ENCODE measurements at regions not wholly inside any gene's neighbourhood (a gene's known extent, or its start where the extent isn't known, plus 50 kb on each side); places are given as distances from the start of the nearest gene placed in this dataset.

DNA sequence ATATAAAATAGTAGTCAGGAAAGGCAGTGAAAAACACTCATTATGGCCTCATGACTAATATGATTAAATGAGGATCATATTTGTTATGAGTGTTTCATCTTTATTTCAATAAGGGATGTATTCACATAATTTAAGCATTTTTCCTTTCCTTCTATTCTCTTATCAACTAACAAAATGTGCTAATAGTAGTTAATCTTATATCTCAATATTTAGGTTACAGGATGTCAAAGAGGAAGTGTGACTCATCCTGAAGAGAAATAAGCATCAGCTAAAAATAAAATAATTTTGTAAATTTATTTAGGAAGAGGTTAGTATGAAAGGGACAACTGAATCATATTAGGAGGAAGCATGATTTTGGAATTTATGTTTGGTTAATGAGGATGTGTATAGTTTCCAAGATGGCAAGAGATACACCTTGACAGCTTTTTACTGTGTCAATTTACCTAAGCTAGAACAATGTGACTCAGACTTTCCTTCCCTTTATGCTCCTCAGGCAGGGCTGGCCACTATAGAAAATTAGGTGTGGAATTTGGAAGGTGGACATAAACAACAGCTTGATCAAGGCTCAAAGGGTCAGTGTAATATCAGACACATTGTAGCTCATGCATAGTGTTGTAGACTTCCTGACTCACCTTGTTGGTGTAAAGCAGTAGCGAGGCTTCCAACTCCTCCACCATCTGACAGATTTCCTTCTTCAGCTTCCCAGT lies 172.7 kb downstream of the SLITRK1 start:
- DNase-seq (ENCODE audit: low read depth in 6 of 9, low spot score in 9 of 9): no peak
- Histone ChIP-seq H3K4me3 (ENCODE audit: low read length in 2 of 2) (no peak overlapping the region), H3K4me1 (ENCODE audit: control insufficient read depth in 2 of 2, insufficient read depth in 2 of 2, low read length in 2 of 2) (no peaks in the 10 kb centered on the region), H3K36me3 (ENCODE audit: control insufficient read depth in 2 of 2, insufficient read depth in 2 of 2, low read length in 1 of 2) (no peaks in the 10 kb centered on the region), H3K9me3 (ENCODE audit: control insufficient read depth in 2 of 2, insufficient read depth in 1 of 2, low read length in 1 of 2) (no peaks in the 10 kb centered on the region), H3K27me3 (ENCODE audit: control insufficient read depth in 2 of 2, insufficient read depth in 1 of 2, low read length in 1 of 2) (no peaks in the 10 kb centered on the region), H3K27ac (ENCODE audit: low read depth in 1 of 2, low read length in 1 of 2) (no peak overlapping the region)
- WGBS: 94% methylated on average over 1 of the region's 1 CpG

DNA sequence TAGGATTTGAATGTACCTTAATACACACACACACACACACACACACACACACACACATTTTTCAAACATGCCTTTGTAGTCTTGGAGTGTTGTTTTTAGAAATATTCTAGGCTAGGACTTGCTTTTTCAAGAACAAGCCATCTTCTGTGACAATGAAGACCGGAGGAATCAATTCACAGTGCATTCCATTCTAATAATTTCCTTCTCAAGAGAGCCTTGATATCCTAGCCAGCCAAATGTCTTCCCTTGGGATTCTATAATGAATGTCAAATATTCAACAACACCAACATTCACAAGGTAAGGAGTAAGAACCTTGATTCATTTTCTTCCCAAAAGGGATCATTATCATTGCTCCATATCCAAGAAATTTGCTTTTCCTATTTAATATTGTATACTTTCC lies 180.3 kb downstream of the SLITRK1 start:
- DNase-seq (ENCODE audit: low read depth in 6 of 9, low spot score in 9 of 9): no peak
- Histone ChIP-seq H3K27me3 (ENCODE audit: control insufficient read depth in 2 of 2, insufficient read depth in 1 of 2, low read length in 1 of 2) (no peaks in the 10 kb centered on the region), H3K36me3 (ENCODE audit: control insufficient read depth in 2 of 2, insufficient read depth in 2 of 2, low read length in 1 of 2) (no peaks in the 10 kb centered on the region), H3K4me1 (ENCODE audit: control insufficient read depth in 2 of 2, insufficient read depth in 2 of 2, low read length in 2 of 2) (no peaks in the 10 kb centered on the region), H3K9me3 (ENCODE audit: control insufficient read depth in 2 of 2, insufficient read depth in 1 of 2, low read length in 1 of 2) (no peaks in the 10 kb centered on the region), H3K4me3 (ENCODE audit: low read length in 2 of 2) (no peak overlapping the region), H3K27ac (ENCODE audit: low read depth in 1 of 2, low read length in 1 of 2) (no peak overlapping the region)
- 92% methylated on average over 1 of the region's 1 CpG for WGBS

DNA sequence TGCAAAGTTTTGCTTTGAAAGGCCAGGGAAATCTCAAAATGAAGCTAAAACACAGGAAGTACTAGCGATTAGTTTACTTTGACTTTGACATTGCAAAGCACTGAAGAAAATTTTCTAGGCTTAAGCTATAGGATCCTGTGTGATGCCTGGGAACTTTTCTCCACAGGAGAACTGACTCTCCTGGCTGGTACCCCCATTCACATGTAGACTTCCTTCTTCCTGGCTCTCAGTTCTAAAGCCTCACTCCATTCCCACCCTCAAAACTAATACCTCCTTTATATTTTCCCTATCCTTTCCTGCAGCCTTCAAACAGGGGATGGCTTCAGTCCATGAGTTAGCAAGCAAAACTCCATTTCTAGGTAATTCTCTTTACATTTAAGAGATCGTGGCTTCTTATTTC lies 189.5 kb downstream of the SLITRK1 start:
- Histone ChIP-seq H3K9me3 (ENCODE audit: control insufficient read depth in 2 of 2, insufficient read depth in 1 of 2, low read length in 1 of 2) (no peaks in the 10 kb centered on the region), H3K4me3 (ENCODE audit: low read length in 2 of 2) (no peak overlapping the region), H3K36me3 (ENCODE audit: control insufficient read depth in 2 of 2, insufficient read depth in 2 of 2, low read length in 1 of 2) (no peaks in the 10 kb centered on the region), H3K4me1 (ENCODE audit: control insufficient read depth in 2 of 2, insufficient read depth in 2 of 2, low read length in 2 of 2) (no peaks in the 10 kb centered on the region), H3K27me3 (ENCODE audit: control insufficient read depth in 2 of 2, insufficient read depth in 1 of 2, low read length in 1 of 2) (no peaks in the 10 kb centered on the region), H3K27ac (ENCODE audit: low read depth in 1 of 2, low read length in 1 of 2) (no peak overlapping the region)
- 95% methylated on average over 2 of the region's 2 CpGs for WGBS
- no peak for DNase-seq (ENCODE audit: low read depth in 6 of 9, low spot score in 9 of 9)

DNA sequence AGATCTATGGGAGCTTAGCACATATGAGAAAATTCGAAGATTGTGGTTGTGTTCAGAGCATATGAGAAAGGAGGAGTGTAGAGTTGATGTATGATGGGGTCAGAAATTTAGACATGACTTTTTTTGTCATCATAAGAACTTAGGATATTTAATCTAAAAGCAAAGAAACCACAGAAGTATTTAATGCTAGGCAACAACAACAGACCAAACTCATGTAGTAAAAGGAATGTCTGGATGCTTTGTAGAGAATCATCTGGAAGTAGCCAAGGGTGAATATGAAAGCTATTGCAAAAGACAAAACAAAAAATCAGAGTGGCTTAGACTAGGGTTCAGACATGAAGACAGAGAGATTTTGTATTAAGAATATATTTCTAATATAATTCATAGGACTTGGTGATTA lies 190.3 kb downstream of the SLITRK1 start:
- Histone ChIP-seq H3K27me3 (ENCODE audit: control insufficient read depth in 2 of 2, insufficient read depth in 1 of 2, low read length in 1 of 2) (no peaks in the 10 kb centered on the region), H3K4me1 (ENCODE audit: control insufficient read depth in 2 of 2, insufficient read depth in 2 of 2, low read length in 2 of 2) (no peaks in the 10 kb centered on the region), H3K36me3 (ENCODE audit: control insufficient read depth in 2 of 2, insufficient read depth in 2 of 2, low read length in 1 of 2) (no peaks in the 10 kb centered on the region), H3K9me3 (ENCODE audit: control insufficient read depth in 2 of 2, insufficient read depth in 1 of 2, low read length in 1 of 2) (no peaks in the 10 kb centered on the region), H3K4me3 (ENCODE audit: low read length in 2 of 2) (no peak overlapping the region), H3K27ac (ENCODE audit: low read depth in 1 of 2, low read length in 1 of 2) (no peak overlapping the region)
- WGBS: 86% methylated on average over 1 of the region's 1 CpG
- no peak for DNase-seq (ENCODE audit: low read depth in 6 of 9, low spot score in 9 of 9)

DNA sequence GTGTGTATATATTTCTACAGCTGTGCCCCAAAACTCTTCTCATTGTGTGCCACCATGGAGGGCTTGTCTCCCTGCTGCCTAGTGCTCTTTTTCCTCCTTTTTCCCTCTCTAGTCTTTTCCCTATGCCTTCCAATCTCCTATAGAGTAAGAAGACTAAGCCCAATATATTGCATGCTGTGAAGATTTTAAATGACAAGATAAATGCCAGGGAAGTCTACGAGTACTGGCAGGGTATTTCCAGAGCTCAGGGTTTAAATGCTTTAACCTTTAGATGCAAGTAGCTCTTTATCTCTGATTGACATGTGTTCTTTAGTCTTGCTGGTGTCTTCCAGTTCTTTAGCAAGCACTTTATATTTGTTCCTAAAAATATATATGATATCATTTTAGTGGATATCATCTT lies 200.7 kb downstream of the SLITRK1 start:
- no peaks in the 10 kb centered on the region for H3K9me3 ChIP-seq (ENCODE audit: control insufficient read depth in 2 of 2, insufficient read depth in 1 of 2, low read length in 1 of 2)
- no peak for DNase-seq (ENCODE audit: low read depth in 6 of 9, low spot score in 9 of 9)
- H3K36me3 ChIP-seq (ENCODE audit: control insufficient read depth in 2 of 2, insufficient read depth in 2 of 2, low read length in 1 of 2): no peaks in the 10 kb centered on the region
- H3K4me1 ChIP-seq (ENCODE audit: control insufficient read depth in 2 of 2, insufficient read depth in 2 of 2, low read length in 2 of 2): no peaks in the 10 kb centered on the region
- 94% methylated on average over 1 of the region's 1 CpG for WGBS
- H3K27ac ChIP-seq (ENCODE audit: low read depth in 1 of 2, low read length in 1 of 2): no peak overlapping the region
- H3K27me3 ChIP-seq (ENCODE audit: control insufficient read depth in 2 of 2, insufficient read depth in 1 of 2, low read length in 1 of 2): no peaks in the 10 kb centered on the region
- no peak overlapping the region for H3K4me3 ChIP-seq (ENCODE audit: low read length in 2 of 2)

DNA sequence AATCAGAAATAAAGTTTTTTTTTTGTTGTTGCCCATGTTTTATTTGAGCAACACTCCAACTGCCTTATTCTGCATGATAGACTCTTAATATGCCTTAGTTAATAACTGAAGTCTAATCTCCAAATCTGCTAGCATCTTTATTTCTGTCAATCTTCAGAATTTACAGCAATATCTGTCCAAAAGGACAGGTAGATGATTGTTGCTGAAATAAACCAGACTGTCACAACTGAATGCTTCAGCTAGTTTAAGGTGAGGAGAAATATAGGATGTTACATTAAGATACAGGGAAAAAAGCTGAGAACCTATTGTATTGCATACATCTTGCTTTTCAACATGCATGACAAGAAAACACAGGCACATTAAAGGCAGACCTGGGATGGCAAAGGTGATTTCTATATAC lies 204.3 kb downstream of the SLITRK1 start:
- Histone ChIP-seq H3K27me3 (ENCODE audit: control insufficient read depth in 2 of 2, insufficient read depth in 1 of 2, low read length in 1 of 2) (no peaks in the 10 kb centered on the region), H3K27ac (ENCODE audit: low read depth in 1 of 2, low read length in 1 of 2) (no peak overlapping the region), H3K9me3 (ENCODE audit: control insufficient read depth in 2 of 2, insufficient read depth in 1 of 2, low read length in 1 of 2) (no peaks in the 10 kb centered on the region), H3K4me3 (ENCODE audit: low read length in 2 of 2) (no peak overlapping the region), H3K36me3 (ENCODE audit: control insufficient read depth in 2 of 2, insufficient read depth in 2 of 2, low read length in 1 of 2) (no peaks in the 10 kb centered on the region), H3K4me1 (ENCODE audit: control insufficient read depth in 2 of 2, insufficient read depth in 2 of 2, low read length in 2 of 2) (no peaks in the 10 kb centered on the region)
- no peak for DNase-seq (ENCODE audit: low read depth in 6 of 9, low spot score in 9 of 9)

DNA sequence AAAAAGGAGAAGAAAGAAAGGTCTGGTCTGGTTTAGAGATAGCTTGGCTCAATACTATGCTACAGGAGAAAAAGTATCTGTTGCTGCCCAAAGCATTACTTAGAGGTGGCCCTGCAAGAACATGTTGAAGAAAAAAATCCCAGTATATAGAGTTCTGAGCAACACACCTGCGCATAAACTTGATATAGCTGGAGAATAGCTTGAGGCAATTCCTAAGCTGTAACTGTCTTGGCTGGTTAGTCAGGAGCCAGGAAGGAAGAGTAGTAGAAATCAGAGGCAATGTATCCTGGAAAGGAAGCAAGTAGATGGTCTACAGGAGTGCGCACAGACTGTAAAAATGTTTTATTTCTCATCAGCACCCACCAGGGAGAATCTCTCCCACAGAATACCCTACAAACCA lies 209.7 kb downstream of the SLITRK1 start:
- H3K4me3 ChIP-seq (ENCODE audit: low read length in 2 of 2): no peak overlapping the region
- 82% methylated on average over 2 of the region's 2 CpGs for WGBS
- no peak overlapping the region for H3K27ac ChIP-seq (ENCODE audit: low read depth in 1 of 2, low read length in 1 of 2)
- H3K27me3 ChIP-seq (ENCODE audit: control insufficient read depth in 2 of 2, insufficient read depth in 1 of 2, low read length in 1 of 2): no peaks in the 10 kb centered on the region
- no peaks in the 10 kb centered on the region for H3K4me1 ChIP-seq (ENCODE audit: control insufficient read depth in 2 of 2, insufficient read depth in 2 of 2, low read length in 2 of 2)
- H3K9me3 ChIP-seq (ENCODE audit: control insufficient read depth in 2 of 2, insufficient read depth in 1 of 2, low read length in 1 of 2): peaks cover 0 to 7% of the 10 kb centered on the region in 2 donors
- DNase-seq (ENCODE audit: low read depth in 6 of 9, low spot score in 9 of 9): no peak
- no peaks in the 10 kb centered on the region for H3K36me3 ChIP-seq (ENCODE audit: control insufficient read depth in 2 of 2, insufficient read depth in 2 of 2, low read length in 1 of 2)

DNA sequence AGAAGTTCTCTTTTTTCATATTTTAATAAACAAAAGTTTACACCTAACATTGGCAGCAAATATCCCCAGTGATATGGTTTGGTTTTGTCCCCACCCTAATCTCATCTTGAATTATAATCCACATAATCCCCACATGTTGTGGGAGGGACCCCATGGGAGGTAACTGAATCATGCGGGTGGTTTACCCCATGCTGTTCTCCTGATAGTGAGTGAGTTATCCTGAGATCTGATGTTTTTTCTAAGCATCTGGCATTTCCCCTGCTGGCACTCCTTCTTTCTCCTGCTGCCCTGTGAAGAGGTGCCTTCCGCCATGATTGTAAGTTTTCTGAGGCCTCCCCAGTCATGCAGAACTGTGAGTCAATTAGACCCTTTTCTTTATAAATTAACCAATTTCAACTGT lies 214.7 kb downstream of the SLITRK1 start:
- Histone ChIP-seq H3K27ac (ENCODE audit: low read depth in 1 of 2, low read length in 1 of 2) (no peak overlapping the region), H3K9me3 (ENCODE audit: control insufficient read depth in 2 of 2, insufficient read depth in 1 of 2, low read length in 1 of 2) (peaks cover 0 to 7% of the 10 kb centered on the region in 2 donors), H3K4me3 (ENCODE audit: low read length in 2 of 2) (no peak overlapping the region), H3K36me3 (ENCODE audit: control insufficient read depth in 2 of 2, insufficient read depth in 2 of 2, low read length in 1 of 2) (no peaks in the 10 kb centered on the region), H3K4me1 (ENCODE audit: control insufficient read depth in 2 of 2, insufficient read depth in 2 of 2, low read length in 2 of 2) (no peaks in the 10 kb centered on the region), H3K27me3 (ENCODE audit: control insufficient read depth in 2 of 2, insufficient read depth in 1 of 2, low read length in 1 of 2) (no peaks in the 10 kb centered on the region)
- DNase-seq (ENCODE audit: low read depth in 6 of 9, low spot score in 9 of 9): no peak
- 99% methylated on average over 2 of the region's 2 CpGs for WGBS

DNA sequence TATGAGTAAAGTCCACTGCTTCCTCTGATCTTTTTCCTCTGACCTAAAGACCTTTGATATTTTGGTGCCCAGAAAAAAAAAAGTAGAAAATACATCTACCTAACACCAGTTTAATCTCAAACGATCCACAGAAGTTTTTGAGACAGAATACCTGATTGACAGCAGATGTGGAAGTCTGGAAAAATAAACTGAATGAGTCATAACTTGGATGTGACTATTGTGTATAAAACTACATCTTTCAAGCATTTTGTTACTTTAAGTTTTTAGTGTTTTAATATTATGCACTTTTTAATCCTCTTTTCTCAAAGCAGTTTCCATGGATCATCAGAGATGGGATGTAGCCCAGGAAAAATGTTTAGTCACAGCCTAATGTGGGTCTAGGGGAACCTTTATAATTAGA lies 216.1 kb downstream of the SLITRK1 start:
- H3K9me3 ChIP-seq (ENCODE audit: control insufficient read depth in 2 of 2, insufficient read depth in 1 of 2, low read length in 1 of 2): peaks cover 0 to 7% of the 10 kb centered on the region in 2 donors
- no peak overlapping the region for H3K27ac ChIP-seq (ENCODE audit: low read depth in 1 of 2, low read length in 1 of 2)
- no peak for DNase-seq (ENCODE audit: low read depth in 6 of 9, low spot score in 9 of 9)
- H3K4me1 ChIP-seq (ENCODE audit: control insufficient read depth in 2 of 2, insufficient read depth in 2 of 2, low read length in 2 of 2): no peaks in the 10 kb centered on the region
- 89% methylated on average over 1 of the region's 1 CpG for WGBS
- H3K27me3 ChIP-seq (ENCODE audit: control insufficient read depth in 2 of 2, insufficient read depth in 1 of 2, low read length in 1 of 2): no peaks in the 10 kb centered on the region
- no peaks in the 10 kb centered on the region for H3K36me3 ChIP-seq (ENCODE audit: control insufficient read depth in 2 of 2, insufficient read depth in 2 of 2, low read length in 1 of 2)
- H3K4me3 ChIP-seq (ENCODE audit: low read length in 2 of 2): no peak overlapping the region

DNA sequence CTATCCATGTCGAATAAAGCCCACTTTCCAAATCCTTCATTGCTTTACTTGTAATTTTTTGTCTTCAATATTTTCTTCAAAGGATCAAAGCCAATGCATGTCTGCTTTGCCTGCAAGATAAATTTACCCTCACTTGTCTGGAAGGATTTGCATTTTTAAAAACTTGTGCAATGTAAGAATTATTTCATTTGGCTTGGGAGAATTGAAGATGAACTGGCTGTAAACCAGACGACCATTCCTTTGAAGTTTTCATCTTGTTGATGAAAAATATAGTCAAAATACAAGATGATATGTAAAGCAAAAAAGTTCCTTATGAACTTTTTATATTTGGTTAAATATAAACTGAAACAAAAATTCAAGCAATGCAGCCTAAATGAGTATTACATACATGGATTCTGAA lies 225.0 kb downstream of the SLITRK1 start:
- H3K4me1 ChIP-seq (ENCODE audit: control insufficient read depth in 2 of 2, insufficient read depth in 2 of 2, low read length in 2 of 2): no peaks in the 10 kb centered on the region
- no peaks in the 10 kb centered on the region for H3K27me3 ChIP-seq (ENCODE audit: control insufficient read depth in 2 of 2, insufficient read depth in 1 of 2, low read length in 1 of 2)
- no peak overlapping the region for H3K4me3 ChIP-seq (ENCODE audit: low read length in 2 of 2)
- H3K36me3 ChIP-seq (ENCODE audit: control insufficient read depth in 2 of 2, insufficient read depth in 2 of 2, low read length in 1 of 2): no peaks in the 10 kb centered on the region
- no peaks in the 10 kb centered on the region for H3K9me3 ChIP-seq (ENCODE audit: control insufficient read depth in 2 of 2, insufficient read depth in 1 of 2, low read length in 1 of 2)
- H3K27ac ChIP-seq (ENCODE audit: low read depth in 1 of 2, low read length in 1 of 2): no peak overlapping the region
- 89% methylated on average over 2 of the region's 2 CpGs for WGBS
- DNase-seq (ENCODE audit: low read depth in 6 of 9, low spot score in 9 of 9): no peak

All from thymus (tissue), 11 donors.